GM18507 (cell line): ENCODE measurements at regions not wholly inside any gene's neighbourhood (a gene's known extent, or its start where the extent isn't known, plus 50 kb on each side); places are given as distances from the start of the nearest gene placed in this dataset.

Experiments
- DNase-seq: peaks from one replicate; pipeline ENCODE4 v3.0.0; 2011; ENCODE audit warnings: low read depth; ENCODE audit not compliant: insufficient read length; ENCODE audit errors: extremely low spot score
- FAIRE-seq: peaks from 2 replicates; lab custom pipeline; 2011; peaks lifted over from hg19 to GRCh38; lab: Jason Lieb, UNC

GRCh38 chr6:141634269-141634668 lies 498.5 kb upstream of the GJE1 start:
- FAIRE-seq (peak; percentile 29), DNase-seq (no peak)

GRCh38 chr6:141624301-141624700 lies 508.4 kb upstream of the GJE1 start:
- FAIRE-seq (no peak), DNase-seq (no peak)

- FAIRE-seq, result no peak
- DNase-seq, result no peak
Observed at GRCh38 chr6:141618180-141618581, 514.5 kb upstream of the GJE1 start.

- FAIRE-seq (no peak), DNase-seq (no peak)
Observed at GRCh38 chr6:141610741-141611140, 522.0 kb upstream of the GJE1 start.

GRCh38 chr6:141607956-141608355 lies 524.8 kb upstream of the GJE1 start:
- no peak for FAIRE-seq
- no peak for DNase-seq

GRCh38 chr6:141598487-141598886 lies 534.2 kb upstream of the GJE1 start:
- DNase-seq (no peak), FAIRE-seq (no peak)

GRCh38 chr6:141594874-141595273 lies 537.9 kb upstream of the GJE1 start:
- DNase-seq (no peak), FAIRE-seq (no peak)

- FAIRE-seq (no peak), DNase-seq (no peak)
Observed at GRCh38 chr6:141593311-141593710, 539.4 kb upstream of the GJE1 start.

GRCh38 chr6:141587482-141588266 lies 545.1 kb upstream of the GJE1 start:
- no peak for DNase-seq
- no peak for FAIRE-seq

GRCh38 chr6:141580988-141581552 lies 551.7 kb upstream of the GJE1 start:
- no peak for FAIRE-seq
- DNase-seq, result no peak

- no peak for DNase-seq
- no peak for FAIRE-seq
Observed at GRCh38 chr6:141580131-141580530, 552.6 kb upstream of the GJE1 start.

- FAIRE-seq (no peak), DNase-seq (no peak)
Observed at GRCh38 chr6:141576751-141577150, 556.0 kb upstream of the GJE1 start.

GRCh38 chr6:141562851-141563763 lies 569.6 kb upstream of the GJE1 start:
- peak; percentile 85 for FAIRE-seq

GRCh38 chr6:141562186-141562811 lies 570.4 kb upstream of the GJE1 start:
- FAIRE-seq, result peak; percentile 15
- DNase-seq, result no peak

More at GRCh38 chr6:141562851-141563763, 569.6 kb upstream of the GJE1 start:
- DNase-seq, result peak; percentile 26

GRCh38 chr6:141561154-141561553 lies 571.6 kb upstream of the GJE1 start:
- FAIRE-seq (no peak), DNase-seq (no peak)

GRCh38 chr6:141552463-141552862 lies 580.3 kb upstream of the GJE1 start:
- DNase-seq (no peak), FAIRE-seq (peak; percentile 15)

GRCh38 chr6:141552031-141552430 lies 580.7 kb upstream of the GJE1 start:
- DNase-seq (no peak), FAIRE-seq (no peak)

- DNase-seq, result no peak
- FAIRE-seq, result no peak
Observed at GRCh38 chr6:141551318-141551717, 581.4 kb upstream of the GJE1 start.

GRCh38 chr6:141550471-141550870 lies 582.3 kb upstream of the GJE1 start:
- FAIRE-seq, result no peak

GRCh38 chr6:141548966-141549365 lies 583.8 kb upstream of the GJE1 start:
- FAIRE-seq, result no peak
- DNase-seq, result no peak

More at GRCh38 chr6:141550471-141550870, 582.3 kb upstream of the GJE1 start:
- DNase-seq, result no peak
